Gastroesophageal sphincter (tissue), 4 donors: ENCODE measurements at regions not wholly inside any gene's neighbourhood (a gene's known extent, or its start where the extent isn't known, plus 50 kb on each side); places are given as distances from the start of the nearest gene placed in this dataset.
"Not testable (repeated sequence)": the region's sequence is repeated elsewhere in the genome, so short reads cannot be mapped to it uniquely, and the experiment has no call there.

Experiments used
- ATAC-seq: fragments of 150-250 bp; one replicate; pipeline ENCODE4 v1.9.1; 2016; ENCODE audit warnings: mild to moderate bottlenecking, moderate library complexity
- H3K27ac ChIP-seq, 4 donors: fragments of 200-600 bp; sonication (generic) in 3 of 4; 1 replicate in 3 of 4; 2 replicates in 1 of 4; pipeline ENCODE4 v1.5.1; 2016 to 2019
- H3K27me3 ChIP-seq: fragments of 200-600 bp; sonication (generic); one replicate; pipeline ENCODE4 v1.5.1; 2019
- H3K36me3 ChIP-seq, 2 donors: fragments of 200-600 bp; sonication (generic); one replicate each; pipeline ENCODE4 v1.5.1; 2019; ENCODE audit warnings: control low read depth in 1 of 2
- H3K4me1 ChIP-seq, 3 donors: fragments of 200-600 bp; sonication (generic); 1 replicate in 2 of 3; 2 replicates in 1 of 3; pipeline ENCODE4 v1.5.1; 2016 to 2019; ENCODE audit warnings: control low read depth in 2 of 3
- H3K4me3 ChIP-seq, 2 donors: fragments of 200-600 bp; sonication (generic); one replicate each; pipeline ENCODE4 v1.5.1; 2019; ENCODE audit warnings: mild to moderate bottlenecking in 1 of 2, moderate library complexity in 1 of 2
- H3K9me3 ChIP-seq, 3 donors: fragments of 200-600 bp; sonication (generic); one replicate each; pipeline ENCODE4 v1.5.1; 2017 to 2019; ENCODE audit warnings: control low read depth in 2 of 3
- EP300 ChIP-seq: sonication (generic); formaldehyde crosslinking; IDR thresholded peaks from one replicate; pipeline ENCODE4 v1.6.1; 2017; ENCODE audit warnings: antibody characterized with exemption, mild to moderate bottlenecking
- POLR2A ChIP-seq, 2 donors: fragments of 450-650 bp; IDR thresholded peaks; one replicate each; pipeline ENCODE4 v1.6.1; 2017; ENCODE audit warnings: antibody characterized with exemption in 2 of 2, mild to moderate bottlenecking in 2 of 2, moderate library complexity in 1 of 2
- POLR2AphosphoS5 ChIP-seq: sonication (generic); formaldehyde crosslinking; IDR thresholded peaks from one replicate; pipeline ENCODE4 v1.6.1; 2017; ENCODE audit warnings: antibody characterized with exemption
- WGBS, 2 donors: methylation state at CpG; one replicate each; pipeline ENCODE4 v1.1.5; 2018; ENCODE audit warnings: low coverage in 1 of 2; 5-methylcytosine and 5-hydroxymethylcytosine counted together
- TF ChIP-seq, protein P1 (sequence below), 4 experiments: fragments of 200-600 bp in 2 of 4; fragments of 450-650 bp in 2 of 4; sonication (generic) in 1 of 4; IDR thresholded peaks; one replicate each; pipeline ENCODE4 v1.5.1; 2017 to 2019; ENCODE audit warnings: antibody characterized with exemption in 4 of 4, mild to moderate bottlenecking in 2 of 4, moderate library complexity in 2 of 4

DNA sequence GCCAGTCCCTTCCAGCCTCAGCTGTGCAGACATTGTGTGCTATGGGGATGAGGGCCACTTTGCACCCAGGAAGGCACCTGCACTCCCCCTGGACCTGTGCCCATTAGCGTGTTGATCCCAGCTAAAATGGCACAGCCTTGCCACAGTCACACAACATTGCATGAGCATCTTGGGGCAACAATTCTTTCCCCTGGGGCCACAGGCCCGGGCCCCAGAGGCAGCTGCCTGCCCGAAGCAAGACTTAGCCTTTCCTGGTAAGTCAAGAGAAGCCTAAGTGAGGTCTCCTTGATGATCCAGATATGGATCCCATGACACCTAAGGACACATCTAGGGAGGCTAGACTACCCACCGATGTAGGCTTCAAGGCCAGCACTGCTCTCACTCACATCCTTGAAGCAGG is 202.1 kb downstream of the BCL11A start:
- no CpG with 5 or more reads among the region's 4 CpGs for WGBS, 2 donors
- no peak for ATAC-seq
- Histone ChIP-seq H3K36me3 (no peaks in the 10 kb centered on the region), H3K27me3 (no peaks in the 10 kb centered on the region), H3K4me3 (no peak overlapping the region), H3K9me3 (no peaks in the 10 kb centered on the region), H3K4me1 (no peaks in the 10 kb centered on the region), H3K27ac (no peak overlapping the region)
- TF ChIP-seq POLR2AphosphoS5: no peak
- TF ChIP-seq, protein P1, sequence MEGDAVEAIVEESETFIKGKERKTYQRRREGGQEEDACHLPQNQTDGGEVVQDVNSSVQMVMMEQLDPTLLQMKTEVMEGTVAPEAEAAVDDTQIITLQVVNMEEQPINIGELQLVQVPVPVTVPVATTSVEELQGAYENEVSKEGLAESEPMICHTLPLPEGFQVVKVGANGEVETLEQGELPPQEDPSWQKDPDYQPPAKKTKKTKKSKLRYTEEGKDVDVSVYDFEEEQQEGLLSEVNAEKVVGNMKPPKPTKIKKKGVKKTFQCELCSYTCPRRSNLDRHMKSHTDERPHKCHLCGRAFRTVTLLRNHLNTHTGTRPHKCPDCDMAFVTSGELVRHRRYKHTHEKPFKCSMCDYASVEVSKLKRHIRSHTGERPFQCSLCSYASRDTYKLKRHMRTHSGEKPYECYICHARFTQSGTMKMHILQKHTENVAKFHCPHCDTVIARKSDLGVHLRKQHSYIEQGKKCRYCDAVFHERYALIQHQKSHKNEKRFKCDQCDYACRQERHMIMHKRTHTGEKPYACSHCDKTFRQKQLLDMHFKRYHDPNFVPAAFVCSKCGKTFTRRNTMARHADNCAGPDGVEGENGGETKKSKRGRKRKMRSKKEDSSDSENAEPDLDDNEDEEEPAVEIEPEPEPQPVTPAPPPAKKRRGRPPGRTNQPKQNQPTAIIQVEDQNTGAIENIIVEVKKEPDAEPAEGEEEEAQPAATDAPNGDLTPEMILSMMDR (IDR thresholded peaks at IDR 0.05): no peak
- no peak for TF ChIP-seq EP300
- TF ChIP-seq POLR2A (IDR thresholded peaks at IDR 0.05): no peak

DNA sequence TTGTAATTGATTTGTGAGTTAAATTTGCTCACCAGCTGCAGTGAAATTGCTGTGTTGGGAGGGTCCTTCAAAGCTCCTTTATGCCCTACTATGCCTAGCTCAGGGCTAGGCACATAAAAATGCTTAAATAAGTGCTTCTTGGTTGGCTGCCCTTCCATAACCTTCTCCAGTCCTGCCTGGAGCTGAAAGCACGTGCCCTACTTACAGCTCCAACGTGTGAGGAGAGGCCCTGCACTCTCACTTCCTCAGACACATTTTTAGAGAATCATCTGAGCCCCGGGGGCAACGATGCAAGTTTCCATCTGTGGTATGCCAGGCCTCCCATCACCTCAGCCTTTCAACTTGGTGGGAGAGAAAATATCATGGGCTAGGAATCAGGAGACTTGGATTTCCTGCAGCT is 202.7 kb downstream of the BCL11A start:
- Histone ChIP-seq H3K36me3 (no peaks in the 10 kb centered on the region), H3K4me3 (no peak overlapping the region), H3K27me3 (no peaks in the 10 kb centered on the region), H3K9me3 (no peaks in the 10 kb centered on the region), H3K27ac (no peak overlapping the region), H3K4me1 (no peaks in the 10 kb centered on the region)
- no peak for ATAC-seq
- 68 to 86% methylated on average over 4 of the region's 4 CpGs for WGBS, 2 donors
- TF ChIP-seq POLR2AphosphoS5 (no peak), POLR2A (IDR thresholded peaks at IDR 0.05) (no peak), EP300 (no peak)
- TF ChIP-seq, protein P1 (IDR thresholded peaks at IDR 0.05): no peak

DNA sequence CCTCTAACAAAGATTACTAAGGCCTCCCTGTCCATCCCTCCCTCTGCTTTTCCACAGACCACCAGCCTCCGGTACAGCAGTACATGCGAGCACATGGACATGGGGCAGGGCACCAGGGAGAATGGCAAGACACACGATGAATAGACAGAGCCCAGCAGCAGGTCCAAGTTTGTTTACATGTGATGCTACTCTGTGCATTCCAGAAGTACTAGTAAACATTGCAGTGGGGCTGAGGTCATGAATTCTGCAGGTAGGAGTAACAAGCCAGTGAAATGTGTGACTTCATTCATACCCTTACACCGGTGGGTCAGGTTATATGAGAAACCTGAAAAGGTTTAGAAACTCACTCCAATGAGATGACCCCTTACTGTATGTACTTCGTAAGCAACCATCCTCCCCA is 205.7 kb downstream of the BCL11A start:
- no peaks in the 10 kb centered on the region for H3K27me3 ChIP-seq

DNA sequence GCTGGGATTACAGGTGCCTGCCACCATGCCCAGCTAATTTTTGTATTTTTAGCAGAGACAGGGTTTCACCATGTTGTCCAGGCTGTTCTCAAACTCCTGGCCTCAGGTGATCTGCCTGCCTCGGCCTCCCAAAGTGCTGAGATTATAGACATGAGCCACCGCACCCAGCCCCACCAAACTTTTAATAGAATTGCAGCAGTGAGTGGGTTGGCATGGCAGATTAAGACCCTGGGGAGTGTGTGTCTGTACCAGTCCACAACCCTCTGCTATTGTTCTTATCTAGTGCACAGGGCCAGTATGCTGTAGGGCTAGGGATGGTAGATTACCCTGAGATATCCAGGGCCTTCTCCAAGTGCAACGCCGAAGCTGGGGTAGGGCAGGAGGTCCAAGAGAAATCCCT is 211.0 kb downstream of the BCL11A start:
- H3K4me1 ChIP-seq, H3K9me3 ChIP-seq, H3K27ac ChIP-seq, H3K4me3 ChIP-seq, H3K27me3 ChIP-seq, H3K36me3 ChIP-seq, ATAC-seq: not testable (repeated sequence)
- no CpG with 5 or more reads among the region's 4 CpGs for WGBS, 2 donors

More for the DNA sequence above, 205.7 kb downstream of the BCL11A start:
- no peaks in the 10 kb centered on the region for H3K36me3 ChIP-seq
- H3K4me1 ChIP-seq: no peaks in the 10 kb centered on the region
- no peak for TF ChIP-seq POLR2AphosphoS5
- no peak for TF ChIP-seq EP300
- TF ChIP-seq, protein P1 (IDR thresholded peaks at IDR 0.05): no peak
- TF ChIP-seq POLR2A (IDR thresholded peaks at IDR 0.05): no peak
- ATAC-seq: no peak
- H3K27ac ChIP-seq: no peak overlapping the region
- 71 to 84% methylated on average over 2 to 3 of the region's 5 CpGs for WGBS, 2 donors
- no peaks in the 10 kb centered on the region for H3K9me3 ChIP-seq
- no peak overlapping the region for H3K4me3 ChIP-seq

DNA sequence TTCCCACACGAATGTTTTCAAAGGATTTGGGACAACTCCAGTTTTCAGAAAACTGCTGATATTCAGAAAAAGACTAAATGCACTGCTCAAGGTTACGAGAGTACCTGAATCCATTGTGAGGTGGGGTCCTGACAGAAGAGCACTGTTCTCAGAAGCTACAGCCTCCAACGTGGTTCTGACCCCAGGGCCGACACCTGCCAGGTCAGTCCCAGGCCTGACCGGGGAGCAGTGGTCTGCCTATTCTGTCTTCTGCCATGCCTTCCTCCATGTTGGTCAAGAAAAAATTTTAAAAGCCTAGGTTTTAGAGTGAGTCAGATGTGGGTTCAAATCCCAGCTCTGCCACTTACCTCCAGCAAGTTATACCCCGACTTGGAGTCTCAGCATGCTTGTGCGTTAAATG is 212.3 kb downstream of the BCL11A start:
- no peak for TF ChIP-seq POLR2AphosphoS5
- TF ChIP-seq EP300: no peak
- TF ChIP-seq, protein P1 (IDR thresholded peaks at IDR 0.05): no peak
- TF ChIP-seq POLR2A (IDR thresholded peaks at IDR 0.05): no peak
- 68 to 100% methylated on average over 1 to 3 of the region's 7 CpGs for WGBS, 2 donors
- ATAC-seq: no peak

More for the DNA sequence above, 212.3 kb downstream of the BCL11A start:
- no peaks in the 10 kb centered on the region for H3K9me3 ChIP-seq
- no peak overlapping the region for H3K27ac ChIP-seq
- no peaks in the 10 kb centered on the region for H3K4me1 ChIP-seq
- H3K4me3 ChIP-seq: no peak overlapping the region
- H3K36me3 ChIP-seq: no peaks in the 10 kb centered on the region
- peaks cover 5% of the 10 kb centered on the region for H3K27me3 ChIP-seq
